ENCODE measurements at regions not wholly inside any gene's neighbourhood (a gene's known extent, or its start where the extent isn't known, plus 50 kb on each side); places are given as distances from the start of the nearest gene placed in this dataset.

DNA sequence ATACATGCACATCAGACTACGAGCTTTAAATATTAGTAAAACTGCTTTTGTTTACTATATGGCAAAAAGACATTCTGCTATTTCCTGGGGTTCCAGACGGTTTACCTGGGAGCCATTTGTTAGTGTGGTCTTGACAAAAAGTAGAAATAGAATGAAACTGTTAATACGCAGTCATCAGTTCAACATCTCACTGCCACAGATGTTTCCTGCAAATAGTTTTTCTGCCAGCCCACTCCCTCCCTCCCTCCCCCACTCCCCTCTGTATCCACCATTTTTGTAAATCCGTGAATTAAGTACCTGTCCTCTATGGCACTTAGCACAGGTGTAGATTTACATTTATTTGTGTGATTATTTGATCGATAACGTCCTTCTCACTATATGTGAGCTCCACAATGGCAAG is 74.6 kb upstream of the TPK1 start:
- no peak for DNase-seq

DNA sequence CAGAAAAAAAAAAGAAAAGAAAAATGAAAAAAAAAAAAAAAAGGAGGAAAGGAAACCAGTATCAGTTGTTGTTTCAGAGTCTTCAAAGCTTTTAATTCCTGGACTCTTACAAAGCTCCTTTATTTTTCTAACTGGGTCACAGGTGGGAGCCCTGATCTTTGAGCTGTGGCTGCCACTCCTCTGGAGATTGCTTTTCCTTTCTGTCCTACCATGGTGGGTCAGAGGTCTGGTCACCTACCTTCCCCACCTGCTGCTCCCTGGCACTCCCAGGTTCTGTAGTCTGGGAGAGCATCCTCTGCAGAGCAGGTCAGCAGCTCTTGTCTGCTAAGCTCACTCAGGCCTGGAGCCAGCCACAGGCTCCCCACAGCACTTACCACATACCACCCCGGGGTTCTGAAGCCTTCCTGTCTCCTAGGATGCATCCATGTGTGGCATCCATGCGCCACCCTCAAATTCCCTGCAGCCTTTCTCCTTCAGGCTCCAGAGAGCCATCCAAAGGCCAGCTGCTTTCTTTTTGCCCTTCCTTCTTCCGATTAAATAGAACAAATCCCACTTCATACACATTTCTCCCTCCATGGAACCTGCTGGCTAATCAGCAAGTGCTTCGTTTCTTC is 73.2 kb upstream of the TPK1 start:
- DNase-seq = no peak

DNA sequence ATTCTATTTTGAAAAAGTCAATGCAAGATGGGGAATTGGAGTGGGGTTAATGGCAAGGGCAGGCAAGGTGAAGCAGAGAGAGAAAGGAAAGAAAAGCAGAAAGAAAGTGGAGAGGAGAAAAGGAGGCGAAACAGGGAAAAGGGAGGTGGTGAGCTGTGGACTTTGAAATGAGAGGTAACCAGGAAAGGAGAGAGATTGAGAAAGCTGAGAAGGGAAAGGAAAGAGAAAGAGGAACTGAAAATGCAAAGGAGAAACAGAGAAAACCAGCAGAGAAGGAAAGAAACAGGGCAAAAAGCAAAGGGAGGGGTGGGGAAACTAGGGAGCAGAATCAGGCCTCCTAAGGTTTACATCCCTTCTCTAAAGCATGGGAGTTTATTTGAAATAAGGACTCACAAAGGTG is 72.5 kb upstream of the TPK1 start:
- DNase-seq = no peak

DNA sequence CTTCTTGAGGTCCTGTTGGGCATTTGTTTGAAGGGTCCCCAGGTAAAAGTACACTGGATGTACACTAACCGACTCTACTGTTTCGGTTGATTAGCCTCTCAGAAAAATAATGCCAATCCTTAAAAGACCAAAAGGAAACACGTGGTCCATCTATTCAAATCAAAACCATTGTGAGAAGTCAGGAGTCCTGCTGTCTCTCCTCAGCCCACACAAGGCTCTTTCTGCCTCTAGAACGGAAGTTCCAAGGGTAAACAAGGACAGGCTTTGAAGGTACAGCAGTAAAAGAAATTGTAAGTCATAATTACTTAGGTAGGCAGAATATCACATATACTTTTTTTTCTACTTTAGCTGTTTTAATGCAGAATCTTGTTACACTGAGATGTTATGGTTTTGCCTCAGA is 71.7 kb upstream of the TPK1 start:
- DNase-seq = no peak

DNA sequence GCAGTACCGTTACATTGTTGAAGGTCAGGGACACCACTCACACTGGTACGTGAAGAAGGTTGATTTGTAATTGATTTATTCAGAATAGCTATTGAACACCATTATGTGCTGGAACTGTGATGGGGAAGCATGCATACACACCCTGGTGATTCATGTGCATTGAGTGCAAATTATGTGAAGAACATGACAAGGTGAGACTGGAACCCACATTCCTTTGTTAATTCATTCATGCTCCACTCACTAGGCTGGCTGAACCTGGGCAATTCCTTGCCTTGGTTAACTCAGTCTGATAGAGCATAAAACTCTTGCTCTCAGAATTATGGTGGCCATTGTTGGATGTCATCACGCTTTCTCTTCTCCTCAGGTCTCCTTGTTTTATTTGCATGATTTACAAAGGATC is 67.3 kb upstream of the TPK1 start:
- DNase-seq = no peak

DNA sequence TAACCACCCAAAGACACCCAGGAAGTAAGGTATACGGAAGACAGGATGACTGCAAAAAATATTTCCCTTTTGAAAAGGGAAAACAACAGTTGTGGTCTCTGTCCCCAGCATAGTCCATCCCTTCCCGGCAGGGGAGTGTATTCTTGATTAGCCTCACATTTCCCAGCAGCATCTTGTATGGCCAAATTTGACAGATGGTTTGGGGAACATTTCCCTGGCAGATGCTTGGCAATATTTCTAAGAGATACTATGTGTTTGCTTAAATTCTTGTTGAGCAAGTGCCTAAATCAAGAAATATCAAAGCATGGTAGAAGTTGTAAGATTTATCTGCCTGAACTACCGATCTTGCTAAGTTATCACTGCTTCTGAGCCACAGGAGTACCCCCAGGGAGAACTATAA is 56.9 kb upstream of the TPK1 start:
- DNase-seq = no peak

Measured in inflammatory macrophage treated with lipopolysaccharide for 4 hours (primary cell).